WTC11 (cell line): ENCODE measurements at regions not wholly inside any gene's neighbourhood (a gene's known extent, or its start where the extent isn't known, plus 50 kb on each side); places are given as distances from the start of the nearest gene placed in this dataset.

Experiments
- ATAC-seq: fragments of 200-7000 bp; cut with Tn5 transposase; 2 replicates; pipeline ENCODE4 v1.10.0; 2021; ENCODE audit warnings: mild to moderate bottlenecking, moderate library complexity
- CTCF ChIA-PET: fragments of 300-600 bp; sonication (Branson Sonifier 250); formaldehyde crosslinking; loops from one replicate; lab custom pipeline; 2021; ENCODE audit warnings: antibody characterized with exemption; lab: Charles Lee
- POLR2A ChIA-PET: fragments of 350-600 bp; sonication (Branson Sonifier 250); formaldehyde crosslinking; loops from one replicate; lab custom pipeline; 2021; ENCODE audit warnings: antibody characterized with exemption; lab: Charles Lee
- DNase-seq: peaks from one replicate; pipeline ENCODE4 v3.0.0; 2021; ENCODE audit warnings: low spot score
- H3K27ac Mint-ChIP-seq: 2 replicates; pipeline ENCODE4 v1.8.0; 2021; ENCODE audit warnings: mixed read lengths
- H3K27me3 Mint-ChIP-seq: 2 replicates; pipeline ENCODE4 v1.8.0; 2021; ENCODE audit warnings: low read depth, mild to moderate bottlenecking, moderate library complexity, mixed read lengths
- H3K36me3 Mint-ChIP-seq: 2 replicates; pipeline ENCODE4 v1.8.0; 2021; ENCODE audit warnings: mixed read lengths
- H3K4me1 Mint-ChIP-seq: 2 replicates; pipeline ENCODE4 v1.8.0; 2022; ENCODE audit warnings: mixed read lengths
- H3K4me3 Mint-ChIP-seq: 2 replicates; pipeline ENCODE4 v1.8.0; 2021; ENCODE audit warnings: mild to moderate bottlenecking, moderate library complexity, mixed read lengths
- H3K9me3 Mint-ChIP-seq: 2 replicates; pipeline ENCODE4 v1.8.0; 2021; ENCODE audit warnings: mixed read lengths
- ARID4B ChIP-seq: sonication (generic); formaldehyde crosslinking; IDR thresholded peaks from 2 replicates; pipeline ENCODE4 v1.8.0; 2023; ENCODE audit warnings: missing genetic modification reagents, mild to moderate bottlenecking, borderline replicate concordance
- ATF2 ChIP-seq: sonication (generic); formaldehyde crosslinking; IDR thresholded peaks from 2 replicates; pipeline ENCODE4 v1.8.1; 2022; ENCODE audit warnings: low read depth, missing genetic modification reagents, borderline replicate concordance
- FOXJ3 ChIP-seq: sonication (generic); formaldehyde crosslinking; IDR thresholded peaks from 2 replicates; pipeline ENCODE4 v1.9.0; 2021; ENCODE audit warnings: missing genetic modification reagents, mild to moderate bottlenecking, borderline replicate concordance
- FOXP4 ChIP-seq: sonication (generic); formaldehyde crosslinking; IDR thresholded peaks from 2 replicates; pipeline ENCODE4 v1.8.0; 2022; ENCODE audit warnings: mild to moderate bottlenecking, missing genetic modification reagents
- GABPB1 ChIP-seq: sonication (generic); formaldehyde crosslinking; IDR thresholded peaks from 2 replicates; pipeline ENCODE4 v1.8.1; 2023; ENCODE audit warnings: mild to moderate bottlenecking, missing genetic modification reagents
- GTF2I ChIP-seq: fragments of 250-450 bp; sonication (Bioruptor Pico); conservative IDR thresholded peaks from 2 replicates; pipeline ENCODE4 v1.4.0; 2021; ENCODE audit warnings: mild to moderate bottlenecking
- HMGA2 ChIP-seq: fragments of 250-450 bp; sonication (Bioruptor Pico); IDR thresholded peaks from 2 replicates; pipeline ENCODE4 v1.4.0; 2021; ENCODE audit warnings: mild to moderate bottlenecking, moderate library complexity
- IRF1 ChIP-seq: sonication (generic); formaldehyde crosslinking; IDR thresholded peaks from 2 replicates; pipeline ENCODE4 v1.8.0; 2023; ENCODE audit warnings: missing genetic modification reagents
- MAX ChIP-seq: sonication (generic); formaldehyde crosslinking; IDR thresholded peaks from 2 replicates; pipeline ENCODE4 v1.8.0; 2022; ENCODE audit warnings: mild to moderate bottlenecking, missing genetic modification reagents
- OVOL2 ChIP-seq: fragments of 250-450 bp; sonication (Bioruptor Pico); IDR thresholded peaks from 2 replicates; pipeline ENCODE4 v1.9.0; 2021; ENCODE audit warnings: mild to moderate bottlenecking, borderline replicate concordance
- RELA ChIP-seq: sonication (generic); formaldehyde crosslinking; IDR thresholded peaks from 2 replicates; pipeline ENCODE4 v1.8.1; 2022; ENCODE audit warnings: missing genetic modification reagents, mild to moderate bottlenecking, borderline replicate concordance
- SMAD3 ChIP-seq: sonication (generic); formaldehyde crosslinking; IDR thresholded peaks from 2 replicates; pipeline ENCODE4 v1.8.0; 2022; ENCODE audit warnings: missing genetic modification reagents, mild to moderate bottlenecking, borderline replicate concordance
- TCF7 ChIP-seq: sonication (generic); formaldehyde crosslinking; IDR thresholded peaks from 2 replicates; pipeline ENCODE4 v1.8.0; 2022; ENCODE audit warnings: mild to moderate bottlenecking, low read depth, missing genetic modification reagents, moderate library complexity
- ZNF121 ChIP-seq: sonication (generic); formaldehyde crosslinking; IDR thresholded peaks from 2 replicates; pipeline ENCODE4 v1.8.0; 2023; ENCODE audit warnings: missing genetic modification reagents
- ZNF219 ChIP-seq: sonication (generic); formaldehyde crosslinking; IDR thresholded peaks from 2 replicates; pipeline ENCODE4 v1.8.0; 2023; ENCODE audit warnings: missing genetic modification reagents, mild to moderate bottlenecking, borderline replicate concordance
- ZNF232 ChIP-seq: sonication (generic); formaldehyde crosslinking; IDR thresholded peaks from 2 replicates; pipeline ENCODE4 v1.8.0; 2022; ENCODE audit warnings: mild to moderate bottlenecking, missing genetic modification reagents
- ZNF512 ChIP-seq: sonication (generic); formaldehyde crosslinking; IDR thresholded peaks from 2 replicates; pipeline ENCODE4 v1.8.1; 2022; ENCODE audit warnings: missing genetic modification reagents, borderline replicate concordance

- TF ChIP-seq ARID4B (CRISPR knock-in tag) (no peak), ZNF232 (CRISPR knock-in tag) (no peak), HMGA2 (CRISPR knock-in tag) (no peak), SMAD3 (no peak), GABPB1 (CRISPR knock-in tag) (no peak), RELA (CRISPR knock-in tag) (no peak), TCF7 (CRISPR knock-in tag) (no peak), MAX (no peak), ATF2 (CRISPR knock-in tag) (no peak), FOXJ3 (CRISPR knock-in tag) (no peak), ZNF121 (CRISPR knock-in tag) (no peak), FOXP4 (no peak), IRF1 (no peak), ZNF512 (no peak)
Measured at GRCh38 chr4:37043342-37043741, 201.2 kb upstream of the NWD2 start (continued).

GRCh38 chr4:37051111-37051510, 193.4 kb upstream of the NWD2 start:
- no peak for ATAC-seq

More at GRCh38 chr4:37051111-37051510, 193.4 kb upstream of the NWD2 start:
- TF ChIP-seq GTF2I = no peak
- TF ChIP-seq ZNF219 = no peak
- TF ChIP-seq OVOL2 (CRISPR knock-in tag) = no peak
- no peak for TF ChIP-seq FOXJ3 (CRISPR knock-in tag)
- Mint-ChIP-seq H3K4me1 (peaks cover 12% of the 10 kb centered on the region), H3K27me3 (no peaks in the 10 kb centered on the region), H3K36me3 (no peaks in the 10 kb centered on the region; the same call in 1 of the 2 replicates), H3K27ac (no peak overlapping the region), H3K4me3 (no peak overlapping the region), H3K9me3 (peaks cover 7% of the 10 kb centered on the region)
- CTCF ChIA-PET = interaction anchor here (2.9 kb wide), 1 partner anchor 18 kb away, joined by 13 read pairs; no protein-coding TSS in a partner anchor
- POLR2A ChIA-PET = no interaction called here
- DNase-seq = no peak
